D341Med (cell line): ENCODE measurements at regions not wholly inside any gene's neighbourhood (a gene's known extent, or its start where the extent isn't known, plus 50 kb on each side); places are given as distances from the start of the nearest gene placed in this dataset.

ENCODE experiments used
- DNase-seq: peaks from one replicate; pipeline ENCODE4 v3.0.0; 2012; ENCODE audit warnings: low spot score

DNA sequence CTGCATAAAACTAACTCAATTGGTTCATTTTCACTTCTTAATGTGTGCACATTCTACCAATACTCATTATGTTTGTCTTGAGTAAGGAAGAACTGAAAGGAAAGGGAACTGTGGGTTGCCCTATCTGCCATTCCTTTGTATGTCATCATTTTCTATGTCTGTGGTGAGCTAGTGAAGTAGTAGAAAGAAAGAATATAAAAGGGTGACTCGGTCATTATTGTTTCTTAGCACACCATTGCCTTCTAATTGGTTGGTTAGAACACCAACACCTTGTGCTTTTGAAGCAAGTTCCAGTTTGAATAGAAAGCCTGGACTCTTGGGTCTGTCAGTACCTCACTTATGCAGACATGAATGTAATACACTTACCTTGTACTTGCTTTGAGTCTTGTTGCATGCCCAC is 64.3 kb upstream of the MDFIC start:
- no peak for DNase-seq

DNA sequence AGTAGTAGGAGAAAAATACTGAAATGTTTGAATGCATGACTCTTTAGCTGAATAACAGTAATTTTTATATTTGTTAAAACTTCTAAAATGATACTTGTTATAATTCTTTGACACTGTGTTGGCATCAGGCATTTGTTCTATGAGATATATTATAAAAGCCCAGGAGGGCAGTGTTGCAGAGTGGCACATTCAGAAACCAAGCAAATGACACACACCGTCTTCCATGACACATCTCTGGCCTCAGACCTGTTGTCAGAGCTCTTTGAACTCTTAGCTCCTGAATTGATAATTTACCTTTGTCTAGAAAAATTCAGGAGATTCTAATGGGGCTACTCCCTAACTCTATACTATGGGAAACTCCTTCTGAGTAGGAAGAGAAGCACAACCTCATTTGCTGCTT is 62.4 kb upstream of the MDFIC start:
- DNase-seq, result no peak

DNA sequence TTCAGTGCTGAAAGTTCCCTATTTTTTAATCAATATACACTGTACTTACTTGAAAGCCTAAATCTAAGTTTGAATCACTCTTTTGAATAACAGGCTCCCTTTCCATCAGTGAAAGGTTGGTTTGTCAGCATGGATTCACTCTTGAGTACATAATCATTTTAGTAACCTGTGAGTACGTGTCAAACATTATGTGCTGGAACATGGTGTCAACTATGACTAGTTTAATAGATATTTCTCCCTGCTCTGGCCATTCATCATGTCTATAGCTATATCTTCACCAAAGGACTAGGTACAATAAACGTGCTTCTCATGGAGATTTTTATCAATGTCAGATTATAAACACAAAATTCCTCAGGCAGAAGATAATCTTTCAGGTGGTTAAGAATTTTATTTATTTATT is 61.7 kb upstream of the MDFIC start:
- no peak for DNase-seq

DNA sequence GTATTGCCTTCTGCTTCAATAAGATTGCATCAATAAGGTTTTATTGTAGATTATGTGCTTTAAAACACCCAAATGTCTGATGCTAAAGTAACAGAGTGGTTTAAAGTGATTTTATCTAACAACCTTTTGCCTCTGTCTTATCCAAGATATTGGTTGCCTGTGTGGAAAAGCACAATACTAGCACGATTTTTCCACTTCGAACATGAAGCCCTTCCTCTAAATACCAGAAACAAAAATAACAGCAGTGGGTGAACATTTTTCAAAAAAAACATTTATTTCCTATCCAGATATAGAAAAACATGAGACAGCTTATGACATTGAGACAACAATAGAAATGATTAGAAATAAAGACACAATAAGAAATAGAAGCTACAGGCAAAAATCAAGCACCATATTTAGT is 59.5 kb upstream of the MDFIC start:
- no peak for DNase-seq

DNA sequence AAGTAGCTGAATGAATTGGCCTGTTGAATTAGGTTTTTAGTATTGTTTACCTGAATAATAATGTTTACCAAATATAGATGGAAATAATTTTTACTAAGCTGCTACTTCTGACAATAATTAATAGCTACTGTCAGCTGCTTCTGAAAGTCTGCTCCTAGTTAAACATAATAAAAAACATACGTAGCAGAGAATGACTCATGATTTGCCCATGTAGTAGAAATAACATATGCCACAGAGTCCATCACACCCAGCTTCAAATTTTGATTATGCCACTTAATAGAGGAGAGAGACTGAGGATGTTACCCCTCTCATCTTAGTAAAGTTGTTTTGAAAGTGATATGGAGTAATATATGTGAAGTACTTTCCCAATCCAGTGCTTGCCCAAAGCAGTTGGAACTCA is 57.6 kb upstream of the MDFIC start:
- no peak for DNase-seq

DNA sequence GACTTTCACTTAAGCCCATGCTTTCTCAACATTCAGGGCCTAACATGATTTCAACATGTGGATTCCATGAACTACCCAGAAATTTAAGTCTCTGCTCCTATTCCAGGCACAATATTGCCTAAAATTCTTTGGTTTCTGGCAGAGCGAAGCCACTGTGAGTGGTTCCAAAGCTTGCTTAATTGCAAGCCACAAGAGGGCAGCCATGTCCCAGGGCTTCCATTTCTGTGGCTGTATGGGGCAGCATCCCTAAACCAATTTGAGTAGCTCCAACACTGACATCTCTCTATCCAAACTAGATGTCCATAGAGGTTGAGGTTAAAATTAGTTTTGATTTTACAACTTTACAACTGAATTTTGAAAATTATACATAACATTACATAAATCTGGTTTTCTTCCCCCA is 56.3 kb upstream of the MDFIC start:
- DNase-seq, result peak; percentile 65
